A549 (cell line): ENCODE measurements at regions not wholly inside any gene's neighbourhood (a gene's known extent, or its start where the extent isn't known, plus 50 kb on each side); places are given as distances from the start of the nearest gene placed in this dataset.

Source experiments
- ATAC-seq, 2 experiments: fragments of 200-7000 bp in 1 of 2; fragments of >200 bp in 1 of 2; cut with Nextera tagmentation in 1 of 2; cut with Tn5 transposase in 1 of 2; 3 replicates each; pipeline versions ENCODE4 v1.8.0 to v1.9.1; 2018 to 2020; ENCODE audit warnings: mild to moderate bottlenecking in 1 of 2, moderate library complexity in 1 of 2
- CTCF ChIA-PET: fragments of 300-600 bp; sonication (Branson Sonifier 250); formaldehyde crosslinking; extraction: SDS; loops from one replicate; lab custom pipeline; 2021; ENCODE audit warnings: antibody characterized with exemption, inconsistent platforms; lab: Yijun Ruan, JAX
- POLR2A ChIA-PET: fragments of 350-600 bp; formaldehyde crosslinking; extraction: SDS; loops from one replicate; lab custom pipeline; 2021; ENCODE audit warnings: antibody characterized with exemption, inconsistent platforms; lab: Yijun Ruan, JAX
- DNase-seq, 2 experiments: peaks; one replicate each; pipeline versions ENCODE4 v3.0.0 to v3.0.0-alpha.2; 2011 to 2016; ENCODE audit warnings: low read depth in 1 of 2, low spot score in 1 of 2
- FAIRE-seq: peaks from 2 replicates; lab custom pipeline; 2011; peaks lifted over from hg19 to GRCh38; lab: Jason Lieb, UNC
- H3K27ac ChIP-seq, 2 experiments: fragments of >200 bp; sonication (Bioruptor Twin); formaldehyde crosslinking; 3 replicates each; pipeline ENCODE4 v1.5.1; 2016 to 2017
- H3K4me1 ChIP-seq: fragments of >200 bp; sonication (Bioruptor Twin); formaldehyde crosslinking; 3 replicates; pipeline ENCODE4 v1.6.1; 2016
- H3K4me2 ChIP-seq: fragments of >200 bp; sonication (Bioruptor Twin); formaldehyde crosslinking; 3 replicates; pipeline ENCODE4 v1.6.1; 2016
- H3K4me3 ChIP-seq: fragments of >200 bp; sonication (Bioruptor Twin); formaldehyde crosslinking; 3 replicates; pipeline ENCODE4 v1.5.1; 2016
- H3K9me3 ChIP-seq: fragments of >200 bp; sonication (Bioruptor Twin); formaldehyde crosslinking; 3 replicates; pipeline ENCODE4 v1.6.1; 2016
- EHMT2 ChIP-seq: fragments of 200-600 bp; sonication (generic); IDR thresholded peaks from 2 replicates; pipeline ENCODE4 v1.6.1; 2016; ENCODE audit warnings: antibody characterized with exemption, low read depth, mild to moderate bottlenecking, moderate library complexity
- EP300 ChIP-seq, 2 experiments: fragments of >200 bp; sonication (Bioruptor Twin); formaldehyde crosslinking; IDR thresholded peaks; 2 replicates in 1 of 2; 3 replicates in 1 of 2; pipeline ENCODE4 v1.6.1; 2016 to 2017
- ESRRA ChIP-seq: fragments of 150-350 bp; IDR thresholded peaks from 2 replicates; pipeline ENCODE4 v1.6.1; 2014; ENCODE audit warnings: mild to moderate bottlenecking, low read length, borderline replicate concordance
- FOXS1 ChIP-seq: fragments of 250-450 bp; sonication (Bioruptor Pico); IDR thresholded peaks from 2 replicates; pipeline ENCODE4 v1.5.0; 2020; ENCODE audit warnings: mild to moderate bottlenecking, moderate library complexity
- HOXB5 ChIP-seq: fragments of 250-450 bp; sonication (Bioruptor Pico); IDR thresholded peaks from 2 replicates; pipeline ENCODE4 v1.5.0; 2020; ENCODE audit warnings: mild to moderate bottlenecking, moderate library complexity
- KDM1A ChIP-seq: fragments of 200-600 bp; sonication (generic); IDR thresholded peaks from 2 replicates; pipeline ENCODE4 v1.6.1; 2016; ENCODE audit warnings: low read depth, mild to moderate bottlenecking
- POLR2A ChIP-seq: IDR thresholded peaks from 2 replicates; pipeline ENCODE4 v1.6.1; 2012; ENCODE audit warnings: mild to moderate bottlenecking, low read length
- RAD21 ChIP-seq, 2 experiments: fragments of >200 bp in 1 of 2; sonication (Bioruptor Twin) in 1 of 2; formaldehyde crosslinking in 1 of 2; IDR thresholded peaks in 1 of 2; conservative IDR thresholded peaks in 1 of 2; 2 replicates in 1 of 2; 3 replicates in 1 of 2; pipeline ENCODE4 v1.6.1; 2012 to 2018; ENCODE audit warnings: inconsistent platforms in 1 of 2
- RCOR1 ChIP-seq: fragments of 150-350 bp; IDR thresholded peaks from 2 replicates; pipeline ENCODE4 v1.6.1; 2014; ENCODE audit warnings: antibody characterized with exemption, low read length, low read depth
- RNF2 ChIP-seq: fragments of 200-600 bp; sonication (generic); IDR thresholded peaks from 2 replicates; pipeline ENCODE4 v1.6.1; 2016; ENCODE audit warnings: low read depth, mild to moderate bottlenecking, antibody characterized with exemption, moderate library complexity, borderline replicate concordance
- SMC3 ChIP-seq: fragments of >200 bp; sonication (Bioruptor Twin); formaldehyde crosslinking; IDR thresholded peaks from 3 replicates; pipeline ENCODE4 v1.6.1; 2018; ENCODE audit warnings: inconsistent platforms
- WGBS: methylation state at CpG from one replicate; pipeline ENCODE4 v1.1.6; 2017; ENCODE audit errors: missing lambda C conversion rate; 5-methylcytosine and 5-hydroxymethylcytosine counted together
- TF ChIP-seq, protein P1 (sequence below): fragments of >200 bp; sonication (Bioruptor Twin); formaldehyde crosslinking; IDR thresholded peaks from 3 replicates; pipeline ENCODE4 v1.5.1; 2016
- TF ChIP-seq, protein P2 (sequence below): fragments of 150-350 bp; IDR thresholded peaks from 2 replicates; pipeline ENCODE4 v1.6.1; 2014; ENCODE audit warnings: low read depth, mild to moderate bottlenecking, low read length
- TF ChIP-seq, protein P3 (sequence below): fragments of 450-650 bp; IDR thresholded peaks from 2 replicates; pipeline ENCODE4 v1.6.1; 2014; ENCODE audit warnings: antibody characterized with exemption
- TF ChIP-seq, protein P4 (sequence below): IDR thresholded peaks from 2 replicates; pipeline ENCODE4 v1.6.1; 2012
- TF ChIP-seq, protein P5 (sequence below): IDR thresholded peaks from 2 replicates; pipeline ENCODE4 v1.6.1; 2012
- TF ChIP-seq, protein P6 (sequence below): fragments of 200-600 bp; sonication (generic); IDR thresholded peaks from 2 replicates; pipeline ENCODE4 v1.6.1; 2016; ENCODE audit warnings: antibody characterized with exemption, mild to moderate bottlenecking, moderate library complexity

DNA sequence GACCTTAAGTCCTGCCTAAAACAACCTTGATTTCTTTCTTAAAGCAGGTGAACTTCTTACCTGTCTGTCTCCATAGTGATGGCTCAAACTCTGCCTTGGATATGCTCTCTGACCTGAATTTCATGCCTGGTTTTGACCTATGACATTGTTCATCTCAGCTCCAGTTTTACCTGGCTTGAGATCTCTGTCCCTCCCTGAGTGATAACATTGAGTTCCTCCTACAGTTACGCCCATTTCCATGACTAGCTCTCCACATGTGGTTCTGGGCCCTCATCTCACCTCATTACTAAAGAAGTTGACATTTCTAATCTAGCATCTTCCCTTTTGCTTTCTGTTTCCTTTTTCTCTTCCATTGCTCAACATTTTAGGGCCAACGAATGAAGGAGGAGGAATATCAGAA is 233.1 kb downstream of the HHIPL2 start:
- DNase-seq = no peak
- Histone ChIP-seq H3K27ac (no peak overlapping the region), H3K9me3 (no peaks in the 10 kb centered on the region), H3K4me3 (no peak overlapping the region), H3K4me2 (no peak overlapping the region), H3K4me1 (no peaks in the 10 kb centered on the region)
- WGBS = 5% methylated on average over 2 of the region's 2 CpGs
- ChIA-PET POLR2A (no interaction called here), CTCF (no interaction called here)
- no peak for ATAC-seq
- TF ChIP-seq RCOR1 (no peak), HOXB5 (CRISPR knock-in tag) (no peak)
- TF ChIP-seq, protein P1, sequence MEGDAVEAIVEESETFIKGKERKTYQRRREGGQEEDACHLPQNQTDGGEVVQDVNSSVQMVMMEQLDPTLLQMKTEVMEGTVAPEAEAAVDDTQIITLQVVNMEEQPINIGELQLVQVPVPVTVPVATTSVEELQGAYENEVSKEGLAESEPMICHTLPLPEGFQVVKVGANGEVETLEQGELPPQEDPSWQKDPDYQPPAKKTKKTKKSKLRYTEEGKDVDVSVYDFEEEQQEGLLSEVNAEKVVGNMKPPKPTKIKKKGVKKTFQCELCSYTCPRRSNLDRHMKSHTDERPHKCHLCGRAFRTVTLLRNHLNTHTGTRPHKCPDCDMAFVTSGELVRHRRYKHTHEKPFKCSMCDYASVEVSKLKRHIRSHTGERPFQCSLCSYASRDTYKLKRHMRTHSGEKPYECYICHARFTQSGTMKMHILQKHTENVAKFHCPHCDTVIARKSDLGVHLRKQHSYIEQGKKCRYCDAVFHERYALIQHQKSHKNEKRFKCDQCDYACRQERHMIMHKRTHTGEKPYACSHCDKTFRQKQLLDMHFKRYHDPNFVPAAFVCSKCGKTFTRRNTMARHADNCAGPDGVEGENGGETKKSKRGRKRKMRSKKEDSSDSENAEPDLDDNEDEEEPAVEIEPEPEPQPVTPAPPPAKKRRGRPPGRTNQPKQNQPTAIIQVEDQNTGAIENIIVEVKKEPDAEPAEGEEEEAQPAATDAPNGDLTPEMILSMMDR = no peak
- FAIRE-seq = no peak

DNA sequence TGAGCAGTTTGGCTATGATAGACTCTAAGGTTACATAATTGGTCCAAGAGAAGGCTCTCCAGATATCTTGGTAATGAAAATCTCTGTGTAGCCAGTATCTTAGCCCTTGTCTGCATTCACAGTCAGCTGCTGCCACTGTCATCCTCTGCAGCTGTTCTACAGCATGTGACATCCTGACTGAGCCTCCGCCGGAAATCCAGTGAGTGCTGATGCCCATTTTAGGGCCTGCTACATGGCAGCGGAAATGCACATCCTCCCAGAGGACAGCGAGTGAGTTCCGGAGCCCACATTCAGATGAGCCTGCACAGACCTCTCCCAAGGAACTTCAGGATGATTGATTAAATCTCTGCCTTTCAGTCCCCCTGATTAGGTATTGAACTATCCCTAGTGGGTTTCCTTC is 237.1 kb downstream of the HHIPL2 start:
- no peaks in the 10 kb centered on the region for H3K9me3 ChIP-seq
- 90% methylated on average over 4 of the region's 5 CpGs for WGBS
- POLR2A ChIA-PET = no interaction called here
- no peaks in the 10 kb centered on the region for H3K4me1 ChIP-seq
- H3K27ac ChIP-seq = no peak overlapping the region
- DNase-seq (no peak), ATAC-seq (no peak), FAIRE-seq (no peak)
- TF ChIP-seq KDM1A = no peak
- H3K4me2 ChIP-seq = no peak overlapping the region
- no peak overlapping the region for H3K4me3 ChIP-seq
- CTCF ChIA-PET = no interaction called here

DNA sequence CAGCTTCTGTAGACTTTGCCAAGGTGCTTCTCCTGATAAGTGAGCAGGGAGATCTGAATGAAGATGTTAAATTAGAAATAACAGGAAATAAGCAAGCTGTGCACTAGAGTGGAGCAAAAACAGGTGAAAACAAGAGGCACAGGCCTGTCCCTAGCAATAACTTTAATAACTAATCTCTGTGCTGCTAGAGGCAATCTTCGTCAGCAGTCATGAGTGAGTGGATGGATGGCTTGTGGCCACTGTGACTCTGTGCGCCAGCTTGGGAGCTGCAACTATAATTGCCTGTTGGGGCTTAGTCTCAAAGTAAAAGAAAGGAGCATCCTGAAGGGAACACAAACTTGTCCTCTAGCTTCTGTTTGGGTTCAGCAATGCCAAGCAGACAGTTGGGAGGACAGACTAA is 240.3 kb downstream of the HHIPL2 start:
- 0% methylated on average over 2 of the region's 2 CpGs for WGBS
- no peak overlapping the region for H3K4me2 ChIP-seq
- FAIRE-seq (no peak), ATAC-seq (no peak), DNase-seq (no peak)
- TF ChIP-seq ESRRA (no peak), POLR2A (no peak), FOXS1 (CRISPR knock-in tag) (no peak), EP300 (IDR thresholded peaks at IDR 0.05) (no peak), RCOR1 (no peak), SMC3 (no peak), RNF2 (no peak), RAD21 (conservative IDR thresholded peaks at IDR 0.05 in 1 of 2, IDR thresholded peaks at IDR 0.05 in 1 of 2) (no peak), EHMT2 (no peak)
- TF ChIP-seq, protein P2, sequence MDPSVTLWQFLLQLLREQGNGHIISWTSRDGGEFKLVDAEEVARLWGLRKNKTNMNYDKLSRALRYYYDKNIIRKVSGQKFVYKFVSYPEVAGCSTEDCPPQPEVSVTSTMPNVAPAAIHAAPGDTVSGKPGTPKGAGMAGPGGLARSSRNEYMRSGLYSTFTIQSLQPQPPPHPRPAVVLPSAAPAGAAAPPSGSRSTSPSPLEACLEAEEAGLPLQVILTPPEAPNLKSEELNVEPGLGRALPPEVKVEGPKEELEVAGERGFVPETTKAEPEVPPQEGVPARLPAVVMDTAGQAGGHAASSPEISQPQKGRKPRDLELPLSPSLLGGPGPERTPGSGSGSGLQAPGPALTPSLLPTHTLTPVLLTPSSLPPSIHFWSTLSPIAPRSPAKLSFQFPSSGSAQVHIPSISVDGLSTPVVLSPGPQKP = no peak
- TF ChIP-seq, protein P3, sequence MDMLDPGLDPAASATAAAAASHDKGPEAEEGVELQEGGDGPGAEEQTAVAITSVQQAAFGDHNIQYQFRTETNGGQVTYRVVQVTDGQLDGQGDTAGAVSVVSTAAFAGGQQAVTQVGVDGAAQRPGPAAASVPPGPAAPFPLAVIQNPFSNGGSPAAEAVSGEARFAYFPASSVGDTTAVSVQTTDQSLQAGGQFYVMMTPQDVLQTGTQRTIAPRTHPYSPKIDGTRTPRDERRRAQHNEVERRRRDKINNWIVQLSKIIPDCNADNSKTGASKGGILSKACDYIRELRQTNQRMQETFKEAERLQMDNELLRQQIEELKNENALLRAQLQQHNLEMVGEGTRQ = no peak
- TF ChIP-seq, protein P4, sequence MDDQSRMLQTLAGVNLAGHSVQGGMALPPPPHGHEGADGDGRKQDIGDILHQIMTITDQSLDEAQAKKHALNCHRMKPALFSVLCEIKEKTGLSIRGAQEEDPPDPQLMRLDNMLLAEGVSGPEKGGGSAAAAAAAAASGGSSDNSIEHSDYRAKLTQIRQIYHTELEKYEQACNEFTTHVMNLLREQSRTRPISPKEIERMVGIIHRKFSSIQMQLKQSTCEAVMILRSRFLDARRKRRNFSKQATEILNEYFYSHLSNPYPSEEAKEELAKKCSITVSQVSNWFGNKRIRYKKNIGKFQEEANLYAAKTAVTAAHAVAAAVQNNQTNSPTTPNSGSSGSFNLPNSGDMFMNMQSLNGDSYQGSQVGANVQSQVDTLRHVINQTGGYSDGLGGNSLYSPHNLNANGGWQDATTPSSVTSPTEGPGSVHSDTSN = no peak
- TF ChIP-seq, protein P5, sequence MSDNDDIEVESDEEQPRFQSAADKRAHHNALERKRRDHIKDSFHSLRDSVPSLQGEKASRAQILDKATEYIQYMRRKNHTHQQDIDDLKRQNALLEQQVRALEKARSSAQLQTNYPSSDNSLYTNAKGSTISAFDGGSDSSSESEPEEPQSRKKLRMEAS = no peak
- TF ChIP-seq, protein P6, sequence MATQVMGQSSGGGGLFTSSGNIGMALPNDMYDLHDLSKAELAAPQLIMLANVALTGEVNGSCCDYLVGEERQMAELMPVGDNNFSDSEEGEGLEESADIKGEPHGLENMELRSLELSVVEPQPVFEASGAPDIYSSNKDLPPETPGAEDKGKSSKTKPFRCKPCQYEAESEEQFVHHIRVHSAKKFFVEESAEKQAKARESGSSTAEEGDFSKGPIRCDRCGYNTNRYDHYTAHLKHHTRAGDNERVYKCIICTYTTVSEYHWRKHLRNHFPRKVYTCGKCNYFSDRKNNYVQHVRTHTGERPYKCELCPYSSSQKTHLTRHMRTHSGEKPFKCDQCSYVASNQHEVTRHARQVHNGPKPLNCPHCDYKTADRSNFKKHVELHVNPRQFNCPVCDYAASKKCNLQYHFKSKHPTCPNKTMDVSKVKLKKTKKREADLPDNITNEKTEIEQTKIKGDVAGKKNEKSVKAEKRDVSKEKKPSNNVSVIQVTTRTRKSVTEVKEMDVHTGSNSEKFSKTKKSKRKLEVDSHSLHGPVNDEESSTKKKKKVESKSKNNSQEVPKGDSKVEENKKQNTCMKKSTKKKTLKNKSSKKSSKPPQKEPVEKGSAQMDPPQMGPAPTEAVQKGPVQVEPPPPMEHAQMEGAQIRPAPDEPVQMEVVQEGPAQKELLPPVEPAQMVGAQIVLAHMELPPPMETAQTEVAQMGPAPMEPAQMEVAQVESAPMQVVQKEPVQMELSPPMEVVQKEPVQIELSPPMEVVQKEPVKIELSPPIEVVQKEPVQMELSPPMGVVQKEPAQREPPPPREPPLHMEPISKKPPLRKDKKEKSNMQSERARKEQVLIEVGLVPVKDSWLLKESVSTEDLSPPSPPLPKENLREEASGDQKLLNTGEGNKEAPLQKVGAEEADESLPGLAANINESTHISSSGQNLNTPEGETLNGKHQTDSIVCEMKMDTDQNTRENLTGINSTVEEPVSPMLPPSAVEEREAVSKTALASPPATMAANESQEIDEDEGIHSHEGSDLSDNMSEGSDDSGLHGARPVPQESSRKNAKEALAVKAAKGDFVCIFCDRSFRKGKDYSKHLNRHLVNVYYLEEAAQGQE = no peak
- no peak overlapping the region for H3K27ac ChIP-seq
- CTCF ChIA-PET = no interaction called here
- no peaks in the 10 kb centered on the region for H3K4me1 ChIP-seq
- POLR2A ChIA-PET = no interaction called here
- H3K9me3 ChIP-seq = no peaks in the 10 kb centered on the region
- H3K4me3 ChIP-seq = no peak overlapping the region
